D341Med (cell line): ENCODE measurements at regions not wholly inside any gene's neighbourhood (a gene's known extent, or its start where the extent isn't known, plus 50 kb on each side); places are given as distances from the start of the nearest gene placed in this dataset.
"Not testable (repeated sequence)": the region's sequence is repeated elsewhere in the genome, so short reads cannot be mapped to it uniquely, and the experiment has no call there.

Experiments used
- DNase-seq: peaks from one replicate; pipeline ENCODE4 v3.0.0; 2012; ENCODE audit warnings: low spot score

DNA sequence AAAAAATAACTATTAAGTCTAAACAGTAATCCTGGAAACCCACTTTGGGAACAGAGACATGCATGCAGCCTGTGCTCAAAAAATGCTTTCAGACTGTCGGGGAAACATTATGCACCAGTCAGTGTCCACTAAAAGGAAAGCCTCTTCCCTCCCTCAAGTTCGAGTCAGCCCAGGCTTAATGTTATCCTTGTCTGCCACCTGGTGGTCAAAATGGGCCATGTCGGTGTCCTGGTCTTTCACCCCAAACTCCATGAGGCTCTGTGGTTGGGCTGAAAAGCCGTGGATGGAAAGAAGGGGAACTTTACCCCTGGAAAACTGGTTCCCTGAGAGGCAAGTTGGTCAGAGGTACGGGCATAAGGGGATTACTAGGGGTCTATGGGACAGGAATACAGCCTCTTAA lies 88.4 kb upstream of the ZNF492 start:
- peak; percentile 70 for DNase-seq

- no peak for DNase-seq
Measured at GRCh38 chr19:22533761-22534160, 100.4 kb upstream of the ZNF492 start.

GRCh38 chr19:22532388-22533300 lies 101.5 kb upstream of the ZNF492 start:
- DNase-seq = no peak

DNA sequence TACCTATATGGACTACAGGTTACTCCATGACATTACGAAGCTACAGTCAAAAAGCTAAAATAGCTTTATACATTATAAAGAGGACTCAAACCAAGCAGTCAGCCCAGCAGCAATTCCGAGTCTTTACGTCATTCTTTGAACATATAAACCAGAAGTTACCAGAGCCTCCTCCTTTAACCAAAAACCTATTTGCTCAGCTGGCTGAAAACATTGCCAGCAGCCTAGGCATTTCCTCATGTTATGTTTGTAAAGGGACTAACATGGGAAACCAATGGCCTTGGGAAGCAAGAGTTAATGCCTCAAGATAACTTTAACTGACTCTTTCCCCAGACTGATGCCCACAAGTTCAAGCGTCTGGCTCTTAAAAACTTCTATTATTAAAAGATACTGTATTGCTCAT lies 104.1 kb upstream of the ZNF492 start:
- no peak for DNase-seq

GRCh38 chr19:22528956-22529355 lies 105.2 kb upstream of the ZNF492 start:
- no peak for DNase-seq

DNA sequence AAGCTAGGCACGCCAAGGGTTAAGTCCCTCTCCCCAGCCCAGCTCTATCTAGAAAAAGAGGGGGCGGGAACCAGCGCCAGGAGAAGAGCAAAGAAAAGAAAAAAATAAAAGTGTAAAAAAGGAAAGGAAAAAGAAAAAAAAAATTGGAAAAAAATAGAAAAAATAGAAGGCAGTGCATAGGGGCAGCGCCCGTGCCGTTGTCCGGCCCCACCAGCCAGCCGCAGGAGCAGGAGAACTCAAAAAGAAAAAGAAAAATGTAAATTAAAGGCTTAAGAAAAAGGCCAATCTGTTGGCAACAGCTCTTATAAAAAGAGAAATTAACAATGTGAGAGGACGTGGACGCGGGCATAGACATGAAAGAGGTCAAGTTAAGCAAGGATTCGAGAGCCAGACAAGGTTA lies 105.4 kb upstream of the ZNF98 start:
- DNase-seq = no peak

GRCh38 chr19:22526661-22527272 lies 104.6 kb upstream of the ZNF98 start:
- no peak for DNase-seq

DNA sequence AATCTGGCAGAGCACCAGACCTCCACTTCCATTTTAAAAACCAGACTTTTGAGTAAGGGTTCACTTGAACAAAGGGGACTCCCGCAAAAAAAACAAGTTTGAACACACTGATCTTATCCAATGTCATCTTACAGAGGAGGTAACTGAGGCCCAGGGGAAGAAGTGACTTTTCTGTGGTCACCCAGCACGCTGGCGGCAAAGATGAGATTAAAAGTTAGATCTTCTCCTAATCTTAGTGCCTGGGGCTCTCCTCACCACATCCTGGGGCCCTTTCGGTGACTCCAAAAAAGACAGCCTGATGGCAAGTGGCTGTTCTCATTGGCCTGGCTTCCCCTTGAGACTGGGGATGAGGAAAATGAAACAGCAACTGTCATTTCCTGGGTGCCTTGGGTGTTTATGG lies 101.8 kb upstream of the ZNF98 start:
- DNase-seq = no peak

GRCh38 chr19:22519562-22519961 lies 97.4 kb upstream of the ZNF98 start:
- DNase-seq = not testable (repeated sequence)

- no peak for DNase-seq
Measured at GRCh38 chr19:22519152-22519551, 97.0 kb upstream of the ZNF98 start.

GRCh38 chr19:22517496-22518411 lies 95.6 kb upstream of the ZNF98 start:
- DNase-seq = no peak

DNA sequence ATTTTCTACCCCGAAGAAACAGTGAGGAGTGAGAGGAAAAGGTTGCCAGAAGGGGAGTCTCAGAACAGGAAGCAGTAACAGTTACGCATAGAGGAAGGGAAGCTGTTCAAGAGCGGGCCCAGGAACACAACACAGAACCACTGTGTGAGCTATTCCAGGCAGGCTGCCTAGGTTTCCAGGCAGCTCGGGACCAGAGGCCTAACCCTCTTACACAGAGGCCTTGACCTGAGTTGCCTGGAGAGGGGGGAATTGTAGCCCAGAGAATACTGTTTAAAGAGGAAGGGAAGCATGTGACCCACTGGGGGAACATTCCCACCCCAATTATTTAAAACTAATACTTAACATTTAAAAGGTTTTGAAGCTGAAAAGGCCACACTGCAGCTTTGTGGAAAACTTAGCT lies 93.3 kb upstream of the ZNF98 start:
- DNase-seq = no peak

DNA sequence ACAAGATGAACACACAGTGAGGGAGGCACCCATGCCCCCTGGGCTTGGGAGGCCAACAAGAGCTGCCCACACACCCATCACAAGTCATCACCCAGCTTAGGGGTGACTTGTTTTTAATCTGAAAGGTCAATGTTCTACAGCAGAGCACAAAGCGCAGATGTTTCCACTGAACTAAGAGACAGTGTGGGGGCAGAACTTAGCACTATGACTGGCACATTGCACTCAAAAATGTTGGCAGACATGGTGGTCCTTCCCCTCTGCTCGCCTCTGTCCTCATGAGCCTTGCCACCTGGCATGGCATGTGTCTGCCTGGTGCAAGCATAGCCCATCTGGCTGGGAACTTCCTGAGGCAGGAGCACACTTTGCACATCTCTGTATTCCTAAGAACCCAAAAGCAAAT lies 81.4 kb upstream of the ZNF98 start:
- no peak for DNase-seq

GRCh38 chr19:22502766-22503165 lies 80.6 kb upstream of the ZNF98 start:
- DNase-seq = no peak

DNA sequence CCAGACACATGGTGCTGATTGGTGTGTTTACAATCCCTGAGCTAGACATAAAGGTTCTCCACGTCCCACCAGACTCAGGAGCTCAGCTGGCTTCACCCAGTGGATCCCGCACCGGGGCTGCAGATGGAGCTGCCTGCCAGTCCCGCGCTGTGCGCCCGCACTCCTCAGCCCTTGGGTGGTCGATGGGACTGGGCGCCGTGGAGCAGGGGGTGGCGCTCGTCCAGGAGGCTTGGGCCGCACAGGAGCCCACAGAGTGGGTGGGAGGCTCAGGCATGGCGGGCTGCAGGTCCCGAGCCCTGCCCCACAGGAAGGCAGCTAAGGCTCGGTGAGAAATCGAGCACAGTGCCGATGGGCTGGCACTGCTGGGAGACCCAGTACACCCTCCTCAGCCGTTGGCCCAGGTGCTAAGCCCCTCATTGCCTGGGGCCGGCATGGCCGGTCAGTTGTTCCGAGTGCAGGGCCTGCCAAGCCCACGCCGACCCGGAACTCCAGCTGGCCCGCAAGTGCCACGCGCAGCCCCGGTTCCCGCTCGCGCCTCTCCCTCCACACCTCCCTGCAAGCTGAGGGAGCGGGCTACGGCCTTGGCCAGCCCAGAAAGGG lies 76.8 kb upstream of the ZNF98 start:
- not testable (repeated sequence) for DNase-seq

- no peak for DNase-seq
Measured at GRCh38 chr19:22491746-22492145, 69.6 kb upstream of the ZNF98 start.

- not testable (repeated sequence) for DNase-seq
Measured at GRCh38 chr19:22483514-22483913, 61.4 kb upstream of the ZNF98 start.

- no peak for DNase-seq
Measured at GRCh38 chr19:22472180-22472637, 50.1 kb upstream of the ZNF98 start.
